ENCODE measurements at regions not wholly inside any gene's neighbourhood (a gene's known extent, or its start where the extent isn't known, plus 50 kb on each side); places are given as distances from the start of the nearest gene placed in this dataset.

- no peak for TF ChIP-seq YBX1 (IDR thresholded peaks at IDR 0.05)
- TF ChIP-seq CTCF (IDR thresholded peaks at IDR 0.05 in 2 of 3, conservative IDR thresholded peaks at IDR 0.05 in 1 of 3; ENCODE audit: control insufficient read depth in 2 of 3, extremely low read depth in 1 of 3, insufficient read depth in 1 of 3, low read depth in 3 of 3, low read length in 3 of 3), result no peak
- TF ChIP-seq PBX3 (IDR thresholded peaks at IDR 0.05; ENCODE audit: insufficient replicate concordance, low read depth, low read length), result no peak
- TF ChIP-seq HDAC2 (IDR thresholded peaks at IDR 0.05), result no peak
- no peak for TF ChIP-seq POLR2A (IDR thresholded peaks at IDR 0.05; ENCODE audit: low read depth, low read length)
- TF ChIP-seq EP300 (IDR thresholded peaks at IDR 0.05; ENCODE audit: borderline replicate concordance in 1 of 2, control insufficient read depth in 1 of 2, low read depth in 2 of 2, low read length in 2 of 2), result no peak
- TF ChIP-seq MTA3 (IDR thresholded peaks at IDR 0.05; ENCODE audit: borderline replicate concordance, low read length), result no peak
- TF ChIP-seq SIX5 (IDR thresholded peaks at IDR 0.05; ENCODE audit: low read depth, low read length, severe bottlenecking), result no peak
- no peak for TF ChIP-seq ZNF24 (IDR thresholded peaks at IDR 0.05)
- TF ChIP-seq CEBPB (IDR thresholded peaks at IDR 0.05; ENCODE audit: borderline replicate concordance in 1 of 2, low read depth in 2 of 2, low read length in 2 of 2), result no peak
- no peak for TF ChIP-seq KDM1A (IDR thresholded peaks at IDR 0.05; ENCODE audit: borderline replicate concordance)
- TF ChIP-seq EZH2 (IDR thresholded peaks at IDR 0.05; ENCODE audit: borderline replicate concordance, control insufficient read depth, low read depth, low read length), result no peak
These were observed 79.0 kb downstream of the ADRA2C start for GRCh38 chr4:3845094-3845743.

All from GM12878 (cell line).